Body of pancreas (tissue), 4 donors: ENCODE measurements at regions not wholly inside any gene's neighbourhood (a gene's known extent, or its start where the extent isn't known, plus 50 kb on each side); places are given as distances from the start of the nearest gene placed in this dataset.

Source experiments
- CTCF ChIP-seq, 7 experiments: fragments of 450-650 bp in 4 of 7; fragments of 200-600 bp in 3 of 7; sonication (generic) in 3 of 7; IDR thresholded peaks; one replicate each; pipeline ENCODE4 v1.5.1; 2016 to 2019; ENCODE audit warnings: antibody characterized with exemption in 7 of 7
- POLR2A ChIP-seq, 3 donors: fragments of 450-650 bp; IDR thresholded peaks; one replicate each; pipeline ENCODE4 v1.6.1; 2016; ENCODE audit warnings: antibody characterized with exemption in 3 of 3, mild to moderate bottlenecking in 2 of 3

- TF ChIP-seq CTCF (IDR thresholded peaks at IDR 0.05) (no peak), POLR2A (IDR thresholded peaks at IDR 0.05) (no peak)
Observed at GRCh38 chr10:111970111-111970510, 213.5 kb downstream of the GPAM start.
